Caco-2 (cell line): ENCODE measurements at regions not wholly inside any gene's neighbourhood (a gene's known extent, or its start where the extent isn't known, plus 50 kb on each side); places are given as distances from the start of the nearest gene placed in this dataset.

ENCODE experiments used
- BruUV-seq: library from RNA; stranded (reverse); fragments of 400-500 nt; replicated peaks from 2 replicates; lab custom pipeline; 2021; lab: Mats Ljungman, UMichigan
- CTCF ChIA-PET: fragments of 300-600 bp; sonication (Branson Sonifier 250); formaldehyde crosslinking; loops from one replicate; lab custom pipeline; 2022; ENCODE audit warnings: antibody characterized with exemption; lab: Charles Lee
- POLR2A ChIA-PET: fragments of 300-600 bp; sonication (Branson Sonifier 250); formaldehyde crosslinking; loops from one replicate; lab custom pipeline; 2022; ENCODE audit warnings: antibody characterized with exemption; lab: Charles Lee
- DNase-seq, 2 experiments: peaks; one replicate each; pipeline versions ENCODE4 v3.0.0 to v3.0.0-alpha.2; 2020 to 2022
- H3K27me3 ChIP-seq: replicated peaks from 2 replicates; pipeline ENCODE4 v1.6.0; 2011; ENCODE audit warnings: low read length; ENCODE audit not compliant: control insufficient read depth, insufficient read depth
- H3K36me3 ChIP-seq: 2 replicates; pipeline ENCODE4 v1.5.1; 2011; ENCODE audit warnings: low read length; ENCODE audit not compliant: control insufficient read depth, insufficient read depth
- H3K4me1 ChIP-seq: fragments of 250-450 bp; sonication (Bioruptor Pico); 2 replicates; pipeline ENCODE4 v1.5.1; 2020; ENCODE audit warnings: mild to moderate bottlenecking
- H3K4me3 ChIP-seq: 2 replicates; pipeline ENCODE4 v1.5.1; 2011; ENCODE audit warnings: low read depth, mild to moderate bottlenecking, control low read depth, low read length
- H3K9me3 ChIP-seq: fragments of 250-450 bp; sonication (Bioruptor Pico); 2 replicates; pipeline ENCODE4 v1.5.1; 2020; ENCODE audit warnings: mild to moderate bottlenecking, moderate library complexity
- H3K27ac Mint-ChIP-seq: one replicate; pipeline ENCODE4 v1.8.0; 2022; ENCODE audit warnings: mixed read lengths; ENCODE audit not compliant: unreplicated experiment
- H3K27me3 Mint-ChIP-seq: one replicate; pipeline ENCODE4 v1.8.0; 2022; ENCODE audit warnings: mixed read lengths; ENCODE audit not compliant: insufficient read depth, unreplicated experiment
- H3K36me3 Mint-ChIP-seq: one replicate; pipeline ENCODE4 v1.8.0; 2022; ENCODE audit warnings: mild to moderate bottlenecking, mixed read lengths; ENCODE audit not compliant: insufficient read depth, unreplicated experiment
- H3K4me1 Mint-ChIP-seq: one replicate; pipeline ENCODE4 v1.8.0; 2022; ENCODE audit warnings: low read depth, mixed read lengths; ENCODE audit not compliant: unreplicated experiment
- H3K4me3 Mint-ChIP-seq: one replicate; pipeline ENCODE4 v1.8.0; 2022; ENCODE audit warnings: mild to moderate bottlenecking, moderate library complexity, mixed read lengths; ENCODE audit not compliant: unreplicated experiment
- H3K9me3 Mint-ChIP-seq: one replicate; pipeline ENCODE4 v1.8.0; 2022; ENCODE audit warnings: mixed read lengths; ENCODE audit not compliant: unreplicated experiment
- intact Hi-C: fragments of 100-400 bp; cut with micrococcal nuclease; formaldehyde crosslinking; loops from one replicate; pipeline ENCODE4 v1.10.0; 2022; ENCODE audit not compliant: unreplicated experiment
- TF ChIP-seq, protein P1 (sequence below), 2 experiments: fragments of 200-600 bp in 1 of 2; IDR thresholded peaks; 1 replicate in 1 of 2; 2 replicates in 1 of 2; pipeline versions ENCODE4 v1.5.1 to v1.8.0; 2011 to 2022; ENCODE audit warnings: antibody characterized with exemption in 1 of 2, control low read depth in 1 of 2, inconsistent platforms in 1 of 2, low read depth in 1 of 2, low read length in 1 of 2, mild to moderate bottlenecking in 1 of 2, moderate library complexity in 1 of 2; ENCODE audit not compliant: insufficient read depth in 1 of 2, severe bottlenecking in 1 of 2, unreplicated experiment in 1 of 2

GRCh38 chr22:47309476-47309875 is 547.0 kb downstream of the TBC1D22A start:
- Histone ChIP-seq H3K4me3 (no peak overlapping the region), H3K36me3 (no peaks in the 10 kb centered on the region), H3K27me3 (no peaks in the 10 kb centered on the region), H3K4me1 (no peaks in the 10 kb centered on the region), H3K9me3 (no peaks in the 10 kb centered on the region)
- DNase-seq: no peak
- CTCF ChIA-PET: no interaction called here
- no peak overlapping the region for H3K4me3 Mint-ChIP-seq
- no TSS peak for BruUV-seq
- TF ChIP-seq, protein P1, sequence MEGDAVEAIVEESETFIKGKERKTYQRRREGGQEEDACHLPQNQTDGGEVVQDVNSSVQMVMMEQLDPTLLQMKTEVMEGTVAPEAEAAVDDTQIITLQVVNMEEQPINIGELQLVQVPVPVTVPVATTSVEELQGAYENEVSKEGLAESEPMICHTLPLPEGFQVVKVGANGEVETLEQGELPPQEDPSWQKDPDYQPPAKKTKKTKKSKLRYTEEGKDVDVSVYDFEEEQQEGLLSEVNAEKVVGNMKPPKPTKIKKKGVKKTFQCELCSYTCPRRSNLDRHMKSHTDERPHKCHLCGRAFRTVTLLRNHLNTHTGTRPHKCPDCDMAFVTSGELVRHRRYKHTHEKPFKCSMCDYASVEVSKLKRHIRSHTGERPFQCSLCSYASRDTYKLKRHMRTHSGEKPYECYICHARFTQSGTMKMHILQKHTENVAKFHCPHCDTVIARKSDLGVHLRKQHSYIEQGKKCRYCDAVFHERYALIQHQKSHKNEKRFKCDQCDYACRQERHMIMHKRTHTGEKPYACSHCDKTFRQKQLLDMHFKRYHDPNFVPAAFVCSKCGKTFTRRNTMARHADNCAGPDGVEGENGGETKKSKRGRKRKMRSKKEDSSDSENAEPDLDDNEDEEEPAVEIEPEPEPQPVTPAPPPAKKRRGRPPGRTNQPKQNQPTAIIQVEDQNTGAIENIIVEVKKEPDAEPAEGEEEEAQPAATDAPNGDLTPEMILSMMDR (IDR thresholded peaks at IDR 0.05; ENCODE audit: insufficient read depth in 1 of 2, low read depth in 1 of 2, low read length in 1 of 2, severe bottlenecking in 1 of 2, unreplicated experiment in 1 of 2): no peak
- POLR2A ChIA-PET: no interaction called here
- peaks cover 5% of the 10 kb centered on the region for H3K27me3 Mint-ChIP-seq
- no peaks in the 10 kb centered on the region for H3K36me3 Mint-ChIP-seq
- no peaks in the 10 kb centered on the region for H3K9me3 Mint-ChIP-seq
- intact Hi-C loops: no loop called here
- no peaks in the 10 kb centered on the region for H3K4me1 Mint-ChIP-seq
- no peak overlapping the region for H3K27ac Mint-ChIP-seq

GRCh38 chr22:47308886-47309285 is 546.4 kb downstream of the TBC1D22A start:
- ChIA-PET CTCF (no interaction called here), POLR2A (no interaction called here)
- Histone ChIP-seq H3K9me3 (no peaks in the 10 kb centered on the region), H3K4me1 (no peaks in the 10 kb centered on the region), H3K36me3 (no peaks in the 10 kb centered on the region), H3K27me3 (no peaks in the 10 kb centered on the region), H3K4me3 (no peak overlapping the region)
- no TSS peak for BruUV-seq
- peaks cover 2% of the 10 kb centered on the region for H3K27me3 Mint-ChIP-seq
- H3K9me3 Mint-ChIP-seq: no peaks in the 10 kb centered on the region
- no peak for DNase-seq
- H3K4me3 Mint-ChIP-seq: no peak overlapping the region
- H3K36me3 Mint-ChIP-seq: no peaks in the 10 kb centered on the region
- TF ChIP-seq, protein P1 (IDR thresholded peaks at IDR 0.05; ENCODE audit: insufficient read depth in 1 of 2, low read depth in 1 of 2, low read length in 1 of 2, severe bottlenecking in 1 of 2, unreplicated experiment in 1 of 2): no peak
- intact Hi-C loops: no loop called here
- no peaks in the 10 kb centered on the region for H3K4me1 Mint-ChIP-seq
- no peak overlapping the region for H3K27ac Mint-ChIP-seq

GRCh38 chr22:47307822-47308221 is 545.4 kb downstream of the TBC1D22A start:
- no peaks in the 10 kb centered on the region for H3K36me3 Mint-ChIP-seq
- Histone ChIP-seq H3K36me3 (no peaks in the 10 kb centered on the region), H3K27me3 (no peaks in the 10 kb centered on the region), H3K9me3 (no peaks in the 10 kb centered on the region), H3K4me1 (no peaks in the 10 kb centered on the region), H3K4me3 (no peak overlapping the region)
- DNase-seq: no peak
- no peaks in the 10 kb centered on the region for H3K4me1 Mint-ChIP-seq
- intact Hi-C loops: loop anchor here (2.0 kb wide), 1 partner anchor 47 kb away; no protein-coding TSS in a partner anchor
- H3K9me3 Mint-ChIP-seq: no peaks in the 10 kb centered on the region
- no TSS peak for BruUV-seq
- ChIA-PET POLR2A (no interaction called here), CTCF (no interaction called here)
- TF ChIP-seq, protein P1 (IDR thresholded peaks at IDR 0.05; ENCODE audit: insufficient read depth in 1 of 2, low read depth in 1 of 2, low read length in 1 of 2, severe bottlenecking in 1 of 2, unreplicated experiment in 1 of 2): no peak
- no peak overlapping the region for H3K27ac Mint-ChIP-seq
- peaks cover 2% of the 10 kb centered on the region for H3K27me3 Mint-ChIP-seq
- no peak overlapping the region for H3K4me3 Mint-ChIP-seq
